ENCODE measurements at regions not wholly inside any gene's neighbourhood (a gene's known extent, or its start where the extent isn't known, plus 50 kb on each side); places are given as distances from the start of the nearest gene placed in this dataset.

DNA sequence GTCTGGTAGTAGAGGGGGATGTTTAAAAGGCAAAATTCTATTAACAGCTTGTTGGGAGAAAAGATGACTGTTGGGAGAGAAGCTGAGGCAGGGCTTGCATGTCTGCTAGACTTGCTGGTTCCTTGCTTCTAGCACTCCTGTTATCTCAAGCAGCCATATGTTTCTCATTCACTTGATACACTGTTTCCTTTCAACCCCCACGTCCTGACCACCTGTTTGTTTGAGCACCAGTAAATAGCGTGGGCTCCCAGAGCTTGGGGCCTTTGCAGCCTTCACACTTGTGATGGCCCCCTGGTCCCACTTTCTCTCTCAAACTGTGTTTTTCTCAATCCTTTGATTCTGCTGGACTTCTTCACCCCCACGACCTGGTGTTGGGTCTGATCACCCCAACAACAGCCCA is 111.7 kb upstream of the TMEM161B start:
- Histone ChIP-seq H3K27me3 (ENCODE audit: insufficient read depth, low read length) (no peaks in the 10 kb centered on the region), H3K4me1 (ENCODE audit: control insufficient read depth in 1 of 2, insufficient read depth in 2 of 2, low read length in 2 of 2) (peaks cover 2 to 12% of the 10 kb centered on the region in 2 experiments; a peak in 3 of 4 replicates), H3K4me2 (ENCODE audit: low read length) (no peak overlapping the region), H3K36me3 (ENCODE audit: control insufficient read depth in 1 of 2, insufficient read depth in 2 of 2, low read length in 2 of 2) (no peaks in the 10 kb centered on the region), H2AFZ (ENCODE audit: low read depth, low read length, poor library complexity, severe bottlenecking) (no peak overlapping the region), H3K27ac (ENCODE audit: low read depth, low read length) (no peak overlapping the region), H4K20me1 (ENCODE audit: insufficient read depth) (no peaks in the 10 kb centered on the region), H3K9me2 (ENCODE audit: insufficient read depth) (no peaks in the 10 kb centered on the region), H3K9ac (ENCODE audit: low read length) (no peak overlapping the region), H3K4me3 (replicated peaks in 1 of 2; ENCODE audit: low read depth in 1 of 2, low read length in 2 of 2) (no peak overlapping the region), H3K79me2 (ENCODE audit: insufficient read depth, low read length) (no peaks in the 10 kb centered on the region), H3K9me3 (ENCODE audit: control insufficient read depth in 1 of 2, insufficient read depth in 1 of 2, low read depth in 1 of 2, low read length in 2 of 2) (no peaks in the 10 kb centered on the region)
- TF ChIP-seq, protein P1, sequence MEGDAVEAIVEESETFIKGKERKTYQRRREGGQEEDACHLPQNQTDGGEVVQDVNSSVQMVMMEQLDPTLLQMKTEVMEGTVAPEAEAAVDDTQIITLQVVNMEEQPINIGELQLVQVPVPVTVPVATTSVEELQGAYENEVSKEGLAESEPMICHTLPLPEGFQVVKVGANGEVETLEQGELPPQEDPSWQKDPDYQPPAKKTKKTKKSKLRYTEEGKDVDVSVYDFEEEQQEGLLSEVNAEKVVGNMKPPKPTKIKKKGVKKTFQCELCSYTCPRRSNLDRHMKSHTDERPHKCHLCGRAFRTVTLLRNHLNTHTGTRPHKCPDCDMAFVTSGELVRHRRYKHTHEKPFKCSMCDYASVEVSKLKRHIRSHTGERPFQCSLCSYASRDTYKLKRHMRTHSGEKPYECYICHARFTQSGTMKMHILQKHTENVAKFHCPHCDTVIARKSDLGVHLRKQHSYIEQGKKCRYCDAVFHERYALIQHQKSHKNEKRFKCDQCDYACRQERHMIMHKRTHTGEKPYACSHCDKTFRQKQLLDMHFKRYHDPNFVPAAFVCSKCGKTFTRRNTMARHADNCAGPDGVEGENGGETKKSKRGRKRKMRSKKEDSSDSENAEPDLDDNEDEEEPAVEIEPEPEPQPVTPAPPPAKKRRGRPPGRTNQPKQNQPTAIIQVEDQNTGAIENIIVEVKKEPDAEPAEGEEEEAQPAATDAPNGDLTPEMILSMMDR (IDR thresholded peaks at IDR 0.05 in 2 of 3, conservative IDR thresholded peaks at IDR 0.05 in 1 of 3; ENCODE audit: borderline replicate concordance in 1 of 3, insufficient read depth in 1 of 3, low read depth in 2 of 3, low read length in 2 of 3), result no peak
- TF ChIP-seq JUND (IDR thresholded peaks at IDR 0.05) (no peak), POLR2A (IDR thresholded peaks at IDR 0.05; ENCODE audit: borderline replicate concordance, extremely low read depth, insufficient read depth, insufficient read length) (no peak), SIN3A (IDR thresholded peaks at IDR 0.05; ENCODE audit: low read depth) (no peak), EGR1 (IDR thresholded peaks at IDR 0.05; ENCODE audit: low read depth) (no peak), EZH2 (IDR thresholded peaks at IDR 0.05) (no peak), MAX (IDR thresholded peaks at IDR 0.05) (no peak), ZNF274 (IDR thresholded peaks at IDR 0.05; ENCODE audit: low read depth, low read length) (no peak), REST (IDR thresholded peaks at IDR 0.05; ENCODE audit: low read depth) (no peak), ZBTB33 (IDR thresholded peaks at IDR 0.05; ENCODE audit: extremely low read depth, insufficient replicate concordance, low read length) (no peak), ELF1 (IDR thresholded peaks at IDR 0.05; ENCODE audit: borderline replicate concordance, low read depth) (no peak), FOSL1 (IDR thresholded peaks at IDR 0.05; ENCODE audit: low read depth) (no peak), CEBPB (IDR thresholded peaks at IDR 0.05; ENCODE audit: low read depth) (no peak), CBX3 (IDR thresholded peaks at IDR 0.05; ENCODE audit: low read depth) (no peak), POLR2AphosphoS5 (IDR thresholded peaks at IDR 0.05; ENCODE audit: low read depth, low read length) (no peak), TCF7L2 (IDR thresholded peaks at IDR 0.05; ENCODE audit: borderline replicate concordance, extremely low read depth, insufficient read depth, insufficient read length) (no peak), RAD21 (IDR thresholded peaks at IDR 0.05; ENCODE audit: low read depth) (no peak), SP1 (IDR thresholded peaks at IDR 0.05; ENCODE audit: low read depth) (no peak), ZFX (IDR thresholded peaks at IDR 0.05) (no peak)
- TF ChIP-seq, protein P2, sequence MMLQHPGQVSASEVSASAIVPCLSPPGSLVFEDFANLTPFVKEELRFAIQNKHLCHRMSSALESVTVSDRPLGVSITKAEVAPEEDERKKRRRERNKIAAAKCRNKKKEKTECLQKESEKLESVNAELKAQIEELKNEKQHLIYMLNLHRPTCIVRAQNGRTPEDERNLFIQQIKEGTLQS (IDR thresholded peaks at IDR 0.05), result no peak
- ATAC-seq, result no peak
- BruUV-seq (replicated peaks), result no TSS peak
- DNase-seq (ENCODE audit: low read depth, low spot score), result no peak
- intact Hi-C loops (cut with micrococcal nuclease), result no loop called here
- RAD21 ChIA-PET (ENCODE audit: low non-redundant PET in 1 of 2, low total read pairs in 2 of 2, uncharacterized antibody in 2 of 2, unreplicated experiment in 2 of 2), result no interaction called here
- POLR2A ChIA-PET, result no interaction called here
- CTCF ChIA-PET, result no interaction called here
